Aorta (tissue), 5 donors: ENCODE measurements at regions not wholly inside any gene's neighbourhood (a gene's known extent, or its start where the extent isn't known, plus 50 kb on each side); places are given as distances from the start of the nearest gene placed in this dataset.
"Not testable (repeated sequence)": the region's sequence is repeated elsewhere in the genome, so short reads cannot be mapped to it uniquely, and the experiment has no call there.

Experiments
- ATAC-seq: fragments of 200-7000 bp; cut with Tn5 transposase; one replicate; pipeline ENCODE4 v1.9.1; 2022; ENCODE audit warnings: moderate library complexity; ENCODE audit not compliant: low FRiP score
- DNase-seq, 2 donors: peaks; one replicate each; pipeline ENCODE4 v3.0.0-alpha.2; 2020
- H3K27ac ChIP-seq, 2 donors: one replicate each; pipeline ENCODE4 v1.5.1; 2013; ENCODE audit warnings: low read length in 2 of 2, mild to moderate bottlenecking in 2 of 2, moderate library complexity in 2 of 2, control low read depth in 1 of 2, inconsistent platforms in 1 of 2, low read depth in 1 of 2
- H3K27me3 ChIP-seq, 2 donors: one replicate each; pipeline ENCODE4 v1.6.1; 2013; ENCODE audit warnings: control low read depth in 1 of 2, low read length in 1 of 2, mild to moderate bottlenecking in 1 of 2, moderate library complexity in 1 of 2; ENCODE audit not compliant: insufficient read depth in 2 of 2, control insufficient read depth in 1 of 2
- H3K36me3 ChIP-seq, 2 donors: one replicate each; pipeline ENCODE4 v1.6.1; 2013; ENCODE audit warnings: control low read depth in 1 of 2, low read length in 1 of 2, mild to moderate bottlenecking in 1 of 2; ENCODE audit not compliant: insufficient read depth in 2 of 2, control insufficient read depth in 1 of 2
- H3K4me1 ChIP-seq, 2 donors: one replicate each; pipeline ENCODE4 v1.6.1; 2013; ENCODE audit warnings: low read length in 2 of 2, control low read depth in 1 of 2, mild to moderate bottlenecking in 1 of 2, moderate library complexity in 1 of 2; ENCODE audit not compliant: insufficient read depth in 2 of 2, control insufficient read depth in 1 of 2
- H3K4me3 ChIP-seq, 2 donors: one replicate each; pipeline ENCODE4 v1.5.1; 2013; ENCODE audit warnings: low read length in 2 of 2, control low read depth in 1 of 2, mild to moderate bottlenecking in 1 of 2
- H3K9me3 ChIP-seq: one replicate; pipeline ENCODE4 v1.6.1; 2013; ENCODE audit warnings: mild to moderate bottlenecking, low read length; ENCODE audit not compliant: control insufficient read depth
- WGBS, 2 donors: extraction: QIAGEN DNeasy Blood & Tissue Kit; methylation state at CpG; one replicate each; pipeline ENCODE4 v1.1.7; 2013; 5-methylcytosine and 5-hydroxymethylcytosine counted together
- intact Hi-C, 2 donors: fragments of 100-400 bp; cut with DNase I; formaldehyde crosslinking; loops; one replicate each; pipeline versions ENCODE4 v1.14.2 to v1.15.0; 2022
- donor health status: healthy with polysubstance abuse.
- donor health status: Bipolar disorder and iron deficiency.
- donor health status: DM: no; HTN: no; CAD: no.
- donor health status: DM: no; HTN: no; CAD: no.
- donor health status: DM: yes; HTN: yes; CAD: no.

GRCh38 chr2:212897296-212897695 lies 254.1 kb downstream of the IKZF2 start:
- Histone ChIP-seq H3K9me3 (no peaks in the 10 kb centered on the region), H3K27ac (no peak overlapping the region), H3K27me3 (no peaks in the 10 kb centered on the region), H3K4me3 (no peak overlapping the region), H3K4me1 (no peaks in the 10 kb centered on the region), H3K36me3 (no peaks in the 10 kb centered on the region)
- intact Hi-C loops = no loop called here
- DNase-seq = no peak
- 91 to 95% methylated on average over 1 of the region's 1 CpG for WGBS, 2 donors
- ATAC-seq = no peak

GRCh38 chr2:212894026-212894425 lies 257.4 kb downstream of the IKZF2 start:
- no peaks in the 10 kb centered on the region for H3K36me3 ChIP-seq
- DNase-seq (no peak), ATAC-seq (no peak)
- intact Hi-C loops = no loop called here
- H3K9me3 ChIP-seq = peaks cover 2% of the 10 kb centered on the region
- no peaks in the 10 kb centered on the region for H3K27me3 ChIP-seq
- H3K27ac ChIP-seq = no peak overlapping the region
- no peaks in the 10 kb centered on the region for H3K4me1 ChIP-seq
- no peak overlapping the region for H3K4me3 ChIP-seq
- 61 to 80% methylated on average over 1 of the region's 1 CpG for WGBS, 2 donors

GRCh38 chr2:212893216-212893615 lies 258.2 kb downstream of the IKZF2 start:
- intact Hi-C loops = no loop called here
- no peaks in the 10 kb centered on the region for H3K36me3 ChIP-seq
- DNase-seq (no peak), ATAC-seq (no peak)
- no peaks in the 10 kb centered on the region for H3K27me3 ChIP-seq
- peaks cover 2% of the 10 kb centered on the region for H3K9me3 ChIP-seq
- WGBS, 2 donors = 56 to 65% methylated on average over 3 of the region's 3 CpGs
- no peak overlapping the region for H3K27ac ChIP-seq
- H3K4me1 ChIP-seq = no peaks in the 10 kb centered on the region
- H3K4me3 ChIP-seq = no peak overlapping the region

- Histone ChIP-seq H3K36me3 (no peaks in the 10 kb centered on the region), H3K27me3 (no peaks in the 10 kb centered on the region), H3K4me3 (no peak overlapping the region), H3K27ac (no peak overlapping the region), H3K9me3 (peaks cover 2% of the 10 kb centered on the region), H3K4me1 (no peaks in the 10 kb centered on the region)
- intact Hi-C loops = no loop called here
- ATAC-seq (no peak), DNase-seq (no peak)
- 39 to 48% methylated on average over 3 of the region's 3 CpGs for WGBS, 2 donors
Measured at GRCh38 chr2:212892193-212892592, 259.2 kb downstream of the IKZF2 start.

- no peaks in the 10 kb centered on the region for H3K36me3 ChIP-seq
- no peaks in the 10 kb centered on the region for H3K4me1 ChIP-seq
- intact Hi-C loops = no loop called here
- ATAC-seq (no peak), DNase-seq (no peak)
- no peak overlapping the region for H3K4me3 ChIP-seq
- H3K27me3 ChIP-seq = no peaks in the 10 kb centered on the region
- H3K9me3 ChIP-seq = peaks cover 2% of the 10 kb centered on the region
- WGBS, 2 donors = 73 to 79% methylated on average over 2 of the region's 2 CpGs
- no peak overlapping the region for H3K27ac ChIP-seq
Measured at GRCh38 chr2:212891580-212891979, 259.8 kb downstream of the IKZF2 start.

GRCh38 chr2:212882626-212883025 lies 268.8 kb downstream of the IKZF2 start:
- intact Hi-C loops = no loop called here
- WGBS, 2 donors = 79 to 82% methylated on average over 2 of the region's 2 CpGs
- Histone ChIP-seq H3K27me3 (no peaks in the 10 kb centered on the region), H3K36me3 (no peaks in the 10 kb centered on the region), H3K9me3 (no peaks in the 10 kb centered on the region), H3K4me3 (no peak overlapping the region), H3K27ac (no peak overlapping the region), H3K4me1 (no peaks in the 10 kb centered on the region)
- no peak for ATAC-seq
- DNase-seq = no peak

GRCh38 chr2:212876556-212876955 lies 274.9 kb downstream of the IKZF2 start:
- H3K36me3 ChIP-seq, H3K27ac ChIP-seq, H3K4me1 ChIP-seq, DNase-seq, H3K27me3 ChIP-seq, H3K4me3 ChIP-seq, ATAC-seq, intact Hi-C loops, H3K9me3 ChIP-seq: not testable (repeated sequence)
- 90 to 92% methylated on average over 6 of the region's 6 CpGs for WGBS, 2 donors

- H3K27me3 ChIP-seq, H3K36me3 ChIP-seq, intact Hi-C loops, H3K4me3 ChIP-seq, H3K4me1 ChIP-seq, ATAC-seq, H3K27ac ChIP-seq, H3K9me3 ChIP-seq, DNase-seq: not testable (repeated sequence)
- 78 to 84% methylated on average over 5 of the region's 5 CpGs for WGBS, 2 donors
Measured at GRCh38 chr2:212875950-212876349, 275.5 kb downstream of the IKZF2 start.

GRCh38 chr2:212873256-212873655 lies 278.2 kb downstream of the IKZF2 start:
- Histone ChIP-seq H3K36me3 (no peaks in the 10 kb centered on the region), H3K9me3 (peaks cover 6% of the 10 kb centered on the region), H3K4me3 (no peak overlapping the region), H3K27me3 (no peaks in the 10 kb centered on the region), H3K4me1 (no peaks in the 10 kb centered on the region), H3K27ac (no peak overlapping the region)
- no peak for ATAC-seq
- DNase-seq = no peak
- intact Hi-C loops = no loop called here
- WGBS, 2 donors = 89 to 90% methylated on average over 2 of the region's 2 CpGs
